ENCODE measurements at regions not wholly inside any gene's neighbourhood (a gene's known extent, or its start where the extent isn't known, plus 50 kb on each side); places are given as distances from the start of the nearest gene placed in this dataset.

GRCh38 chr6:19268117-19268516 is 569.1 kb upstream of the ID4 start (continued):
- TF ChIP-seq FOSL1 (IDR thresholded peaks at IDR 0.05; ENCODE audit: insufficient read depth, low read depth, low read length) (no peak), SRF (IDR thresholded peaks at IDR 0.05; ENCODE audit: low read depth, low read length) (no peak), SUZ12 (IDR thresholded peaks at IDR 0.05; ENCODE audit: low read length) (no peak), TAF1 (IDR thresholded peaks at IDR 0.05; ENCODE audit: low read depth, low read length) (no peak)

All from H1 (cell line).